Activated CD8-positive, alpha-beta T cell treated with anti-CD3 and anti-CD28 coated beads for 36 hours (primary cell): ENCODE measurements at regions not wholly inside any gene's neighbourhood (a gene's known extent, or its start where the extent isn't known, plus 50 kb on each side); places are given as distances from the start of the nearest gene placed in this dataset.

Experiments used
- ATAC-seq: fragments of 200-7000 bp; cut with Tn5 transposase; one replicate; pipeline ENCODE4 v1.10.0; 2021; ENCODE audit warnings: mild to moderate bottlenecking, moderate library complexity
- CTCF ChIA-PET: fragments of 350-600 bp; sonication (Branson Sonifier 250); formaldehyde crosslinking; loops from one replicate; lab custom pipeline; 2021; ENCODE audit warnings: antibody characterized with exemption; lab: Charles Lee
- POLR2A ChIA-PET: fragments of 350-600 bp; sonication (Branson Sonifier 250); formaldehyde crosslinking; loops from one replicate; lab custom pipeline; 2021; ENCODE audit warnings: antibody characterized with exemption; lab: Charles Lee
- DNase-seq: peaks from one replicate; pipeline ENCODE4 v3.0.0-alpha.2; 2020
- H3K27ac Mint-ChIP-seq: one replicate; pipeline ENCODE4 v1.8.0; 2021; ENCODE audit warnings: mild to moderate bottlenecking, mixed read lengths
- H3K27me3 Mint-ChIP-seq: one replicate; pipeline ENCODE4 v1.8.0; 2021; ENCODE audit warnings: mixed read lengths
- H3K36me3 Mint-ChIP-seq: one replicate; pipeline ENCODE4 v1.8.0; 2021; ENCODE audit warnings: low read depth, mixed read lengths
- H3K4me1 Mint-ChIP-seq: one replicate; pipeline ENCODE4 v1.8.0; 2021; ENCODE audit warnings: low read depth, mixed read lengths
- H3K4me3 Mint-ChIP-seq: one replicate; pipeline ENCODE4 v1.8.0; 2021; ENCODE audit warnings: mild to moderate bottlenecking, moderate library complexity, mixed read lengths
- H3K9me3 Mint-ChIP-seq: one replicate; pipeline ENCODE4 v1.8.0; 2021; ENCODE audit warnings: mixed read lengths
- intact Hi-C: fragments of 100-400 bp; cut with micrococcal nuclease; formaldehyde crosslinking; loops from one replicate; pipeline ENCODE4 v1.10.0; 2022
- TF ChIP-seq, protein P1 (sequence below): fragments of 200-600 bp; IDR thresholded peaks from one replicate; pipeline ENCODE4 v1.8.0; 2022; ENCODE audit warnings: antibody characterized with exemption, mild to moderate bottlenecking

DNA sequence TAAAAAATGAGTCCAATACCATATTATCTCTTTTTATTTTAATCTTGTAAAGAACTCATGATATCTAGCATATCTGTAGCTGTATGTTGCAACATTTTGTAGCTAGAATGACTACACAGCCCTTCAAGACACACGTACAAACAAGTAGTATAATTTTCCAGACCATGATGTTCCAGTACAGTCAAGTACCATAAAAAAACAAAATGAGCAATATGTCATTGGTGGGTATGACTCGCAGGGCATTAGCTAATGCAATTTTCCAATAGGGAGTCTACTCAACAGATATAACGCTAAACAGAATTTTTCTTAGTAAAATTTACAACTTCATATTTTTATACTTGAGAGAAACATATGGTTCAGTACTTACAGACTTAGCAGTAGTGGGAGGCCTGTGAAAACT is 53.6 kb upstream of the UGP2 start:
- Mint-ChIP-seq H3K4me1 (peaks cover 7% of the 10 kb centered on the region), H3K4me3 (no peak overlapping the region), H3K27me3 (no peaks in the 10 kb centered on the region), H3K9me3 (no peaks in the 10 kb centered on the region), H3K36me3 (no peaks in the 10 kb centered on the region), H3K27ac (no peak overlapping the region)
- intact Hi-C loops: no loop called here
- ATAC-seq (no peak), DNase-seq (no peak)
- POLR2A ChIA-PET: interaction anchor here (0.6 kb wide), 1 partner anchor 169 kb away, joined by 3 read pairs; no protein-coding TSS in a partner anchor
- TF ChIP-seq, protein P1, sequence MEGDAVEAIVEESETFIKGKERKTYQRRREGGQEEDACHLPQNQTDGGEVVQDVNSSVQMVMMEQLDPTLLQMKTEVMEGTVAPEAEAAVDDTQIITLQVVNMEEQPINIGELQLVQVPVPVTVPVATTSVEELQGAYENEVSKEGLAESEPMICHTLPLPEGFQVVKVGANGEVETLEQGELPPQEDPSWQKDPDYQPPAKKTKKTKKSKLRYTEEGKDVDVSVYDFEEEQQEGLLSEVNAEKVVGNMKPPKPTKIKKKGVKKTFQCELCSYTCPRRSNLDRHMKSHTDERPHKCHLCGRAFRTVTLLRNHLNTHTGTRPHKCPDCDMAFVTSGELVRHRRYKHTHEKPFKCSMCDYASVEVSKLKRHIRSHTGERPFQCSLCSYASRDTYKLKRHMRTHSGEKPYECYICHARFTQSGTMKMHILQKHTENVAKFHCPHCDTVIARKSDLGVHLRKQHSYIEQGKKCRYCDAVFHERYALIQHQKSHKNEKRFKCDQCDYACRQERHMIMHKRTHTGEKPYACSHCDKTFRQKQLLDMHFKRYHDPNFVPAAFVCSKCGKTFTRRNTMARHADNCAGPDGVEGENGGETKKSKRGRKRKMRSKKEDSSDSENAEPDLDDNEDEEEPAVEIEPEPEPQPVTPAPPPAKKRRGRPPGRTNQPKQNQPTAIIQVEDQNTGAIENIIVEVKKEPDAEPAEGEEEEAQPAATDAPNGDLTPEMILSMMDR: no peak
- CTCF ChIA-PET: interaction anchor here (1.0 kb wide), 1 partner anchor 74 kb away, joined by 3 read pairs; no protein-coding TSS in a partner anchor

DNA sequence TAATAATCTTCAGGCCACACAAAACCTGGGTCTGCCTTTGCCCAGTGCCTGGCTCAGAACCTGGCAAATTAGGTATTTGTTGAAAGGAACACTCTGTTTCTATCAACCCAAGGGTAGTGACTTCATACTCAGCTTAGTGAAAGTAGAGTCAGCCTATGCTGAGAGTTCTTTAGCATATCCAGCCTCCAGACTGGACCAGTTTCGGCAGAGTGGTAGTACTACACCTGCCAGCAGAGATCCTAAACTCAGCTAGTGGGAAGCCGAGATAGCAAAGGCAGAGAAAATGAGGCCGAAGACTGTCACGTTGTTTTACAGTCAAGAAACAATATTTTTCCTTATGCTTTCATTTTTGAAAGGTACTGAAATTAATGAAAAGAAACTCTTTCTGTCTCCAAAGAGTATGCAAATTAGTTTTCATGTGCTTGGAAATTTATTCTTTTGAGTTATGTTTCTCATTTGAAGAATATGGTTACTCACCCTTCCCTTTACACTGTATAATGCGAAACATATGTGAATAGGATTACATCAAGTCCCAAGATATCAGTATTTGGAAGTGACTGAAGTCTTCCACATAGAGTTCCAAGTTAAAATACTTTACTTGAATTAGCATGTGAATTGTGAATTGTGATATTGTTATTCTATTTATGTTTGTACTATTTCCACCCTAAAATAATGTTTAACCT is 52.2 kb upstream of the UGP2 start:
- Mint-ChIP-seq H3K9me3 (no peaks in the 10 kb centered on the region), H3K36me3 (no peaks in the 10 kb centered on the region), H3K4me1 (peaks cover 7% of the 10 kb centered on the region), H3K4me3 (no peak overlapping the region), H3K27me3 (no peaks in the 10 kb centered on the region), H3K27ac (no peak overlapping the region)
- TF ChIP-seq, protein P1: no peak
- ATAC-seq (no peak), DNase-seq (no peak)
- intact Hi-C loops: no loop called here
- POLR2A ChIA-PET: no interaction called here
- CTCF ChIA-PET: interaction anchor here (1.0 kb wide), 1 partner anchor 88 kb away, joined by 3 read pairs; no protein-coding TSS in a partner anchor

DNA sequence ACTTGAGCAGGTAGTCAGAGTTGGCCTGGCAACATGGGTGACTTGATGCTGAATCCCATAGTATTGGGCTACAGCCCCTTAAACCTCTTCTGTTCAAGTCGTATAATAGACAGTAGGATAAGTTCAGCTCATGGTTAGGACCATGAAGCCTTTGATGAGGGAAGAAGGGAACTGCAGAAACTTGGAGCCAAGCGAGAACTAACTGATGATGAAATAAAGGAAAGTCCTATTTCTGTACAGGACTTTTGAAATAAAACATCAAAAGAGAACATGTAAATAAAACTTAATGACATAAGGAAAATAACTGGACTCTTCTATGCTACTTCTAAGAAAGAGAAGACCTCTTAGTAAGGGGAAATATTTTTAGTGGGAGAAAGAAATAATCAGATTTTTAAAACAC is 51.2 kb upstream of the UGP2 start:
- Mint-ChIP-seq H3K27me3 (no peaks in the 10 kb centered on the region), H3K9me3 (no peaks in the 10 kb centered on the region), H3K27ac (no peak overlapping the region), H3K4me1 (peaks cover 7% of the 10 kb centered on the region), H3K36me3 (no peaks in the 10 kb centered on the region), H3K4me3 (no peak overlapping the region)
- ATAC-seq: no peak
- intact Hi-C loops: no loop called here
- TF ChIP-seq, protein P1: no peak
- ChIA-PET CTCF (interaction anchor here (1.0 kb wide), 1 partner anchor 87 kb away, joined by 3 read pairs; no protein-coding TSS in a partner anchor), POLR2A (no interaction called here)
- DNase-seq: no peak

DNA sequence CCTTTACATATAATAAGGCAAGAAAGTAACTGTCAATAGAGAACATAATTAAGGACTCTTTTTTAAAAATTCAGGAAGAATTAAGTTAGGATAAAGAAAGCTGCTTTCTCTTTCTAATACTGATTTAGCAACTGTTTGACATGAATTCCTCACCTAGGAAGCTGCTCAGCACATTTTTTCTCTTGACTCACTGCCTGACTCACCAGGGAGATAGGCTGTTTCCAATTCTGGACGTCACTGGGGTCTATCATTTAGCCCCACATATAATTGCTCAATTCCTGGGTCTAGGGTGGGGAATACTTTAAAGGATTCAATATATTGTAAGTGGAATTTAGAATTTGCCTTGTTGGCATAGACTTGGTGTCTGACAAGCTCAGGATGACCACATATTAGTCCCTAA is 50.8 kb upstream of the UGP2 start:
- TF ChIP-seq, protein P1: no peak
- no peaks in the 10 kb centered on the region for H3K27me3 Mint-ChIP-seq
- peaks cover 7% of the 10 kb centered on the region for H3K4me1 Mint-ChIP-seq
- intact Hi-C loops: no loop called here
- H3K36me3 Mint-ChIP-seq: no peaks in the 10 kb centered on the region
- ChIA-PET POLR2A (no interaction called here), CTCF (no interaction called here)
- no peak overlapping the region for H3K27ac Mint-ChIP-seq
- H3K4me3 Mint-ChIP-seq: no peak overlapping the region
- DNase-seq (no peak), ATAC-seq (no peak)
- H3K9me3 Mint-ChIP-seq: no peaks in the 10 kb centered on the region

DNA sequence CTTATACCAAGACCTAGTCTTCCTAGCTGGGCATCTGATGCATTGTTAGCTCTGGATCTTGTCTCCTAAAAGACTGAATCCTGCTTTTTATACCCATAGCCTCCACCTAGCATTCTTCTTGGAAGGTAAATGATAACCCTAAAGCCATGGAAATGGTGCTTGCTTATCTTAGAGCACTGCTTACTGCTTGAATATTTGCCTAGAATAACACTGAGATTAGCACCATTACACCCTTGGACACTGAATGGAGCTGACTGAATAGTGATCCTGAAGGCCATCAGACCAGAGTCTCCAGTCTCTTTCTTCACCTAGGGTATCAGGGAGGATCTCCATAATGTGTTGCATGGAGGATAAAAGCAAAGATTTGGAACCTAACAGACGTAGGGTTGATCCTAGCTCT is 50.3 kb upstream of the UGP2 start:
- ChIA-PET CTCF (no interaction called here), POLR2A (no interaction called here)
- H3K4me1 Mint-ChIP-seq: peaks cover 7% of the 10 kb centered on the region
- H3K9me3 Mint-ChIP-seq: no peaks in the 10 kb centered on the region
- no peaks in the 10 kb centered on the region for H3K27me3 Mint-ChIP-seq
- H3K4me3 Mint-ChIP-seq: no peak overlapping the region
- TF ChIP-seq, protein P1: no peak
- ATAC-seq (no peak), DNase-seq (no peak)
- H3K27ac Mint-ChIP-seq: no peak overlapping the region
- no peaks in the 10 kb centered on the region for H3K36me3 Mint-ChIP-seq
- intact Hi-C loops: no loop called here
